ENCODE measurements at regions not wholly inside any gene's neighbourhood (a gene's known extent, or its start where the extent isn't known, plus 50 kb on each side); places are given as distances from the start of the nearest gene placed in this dataset.

DNA sequence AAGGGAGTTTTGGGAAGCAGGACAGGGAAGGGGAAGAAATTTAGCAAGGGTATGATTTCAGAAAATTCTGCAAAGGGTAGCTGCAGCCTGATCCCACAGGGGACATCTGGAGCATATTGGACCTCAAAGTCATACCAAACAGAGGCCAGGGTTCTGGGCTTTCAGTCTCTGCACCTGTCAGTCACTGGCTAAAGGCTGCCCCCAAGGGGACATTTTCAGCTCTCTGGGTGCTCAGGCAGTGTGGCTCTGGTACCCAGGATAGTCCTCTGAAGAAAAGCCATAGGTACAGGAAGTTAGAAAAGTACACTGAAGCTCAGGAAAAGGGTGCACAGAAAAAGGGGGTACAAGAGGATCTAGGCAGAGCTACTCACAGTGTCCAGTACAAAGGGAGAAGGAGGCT is 149.2 kb downstream of the INSIG2 start:
- TF ChIP-seq, protein P1, sequence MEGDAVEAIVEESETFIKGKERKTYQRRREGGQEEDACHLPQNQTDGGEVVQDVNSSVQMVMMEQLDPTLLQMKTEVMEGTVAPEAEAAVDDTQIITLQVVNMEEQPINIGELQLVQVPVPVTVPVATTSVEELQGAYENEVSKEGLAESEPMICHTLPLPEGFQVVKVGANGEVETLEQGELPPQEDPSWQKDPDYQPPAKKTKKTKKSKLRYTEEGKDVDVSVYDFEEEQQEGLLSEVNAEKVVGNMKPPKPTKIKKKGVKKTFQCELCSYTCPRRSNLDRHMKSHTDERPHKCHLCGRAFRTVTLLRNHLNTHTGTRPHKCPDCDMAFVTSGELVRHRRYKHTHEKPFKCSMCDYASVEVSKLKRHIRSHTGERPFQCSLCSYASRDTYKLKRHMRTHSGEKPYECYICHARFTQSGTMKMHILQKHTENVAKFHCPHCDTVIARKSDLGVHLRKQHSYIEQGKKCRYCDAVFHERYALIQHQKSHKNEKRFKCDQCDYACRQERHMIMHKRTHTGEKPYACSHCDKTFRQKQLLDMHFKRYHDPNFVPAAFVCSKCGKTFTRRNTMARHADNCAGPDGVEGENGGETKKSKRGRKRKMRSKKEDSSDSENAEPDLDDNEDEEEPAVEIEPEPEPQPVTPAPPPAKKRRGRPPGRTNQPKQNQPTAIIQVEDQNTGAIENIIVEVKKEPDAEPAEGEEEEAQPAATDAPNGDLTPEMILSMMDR (IDR thresholded peaks at IDR 0.05; ENCODE audit: low read length), result peak; percentile 23; the same call in 1 of the 2 replicates
- TF ChIP-seq EZH2 (IDR thresholded peaks at IDR 0.05; ENCODE audit: borderline replicate concordance, low read length), result no peak
- no peaks in the 10 kb centered on the region for H3K9me3 ChIP-seq (ENCODE audit: low read length)
- H3F3A ChIP-seq (ENCODE audit: insufficient read depth, low read length), result no peaks in the 10 kb centered on the region
- H3K79me2 ChIP-seq (ENCODE audit: insufficient read depth, low read length), result no peaks in the 10 kb centered on the region
- H4K20me1 ChIP-seq (ENCODE audit: insufficient read depth, low read length), result no peaks in the 10 kb centered on the region
- 0 out of 2 replicates have a peak, but pooled peaks cover 7% of the 10 kb centered on the region for H3K27me3 ChIP-seq (ENCODE audit: insufficient read depth, low read length)
- no peak overlapping the region for H3K9ac ChIP-seq (ENCODE audit: low read length)
- no peak overlapping the region for H3K27ac ChIP-seq (ENCODE audit: low read depth, low read length, poor library complexity, severe bottlenecking)
- H3K9me2 ChIP-seq (ENCODE audit: low read depth, low read length), result no peaks in the 10 kb centered on the region
- H3K4me2 ChIP-seq (ENCODE audit: low read length), result no peak overlapping the region
- no peak overlapping the region for H3K4me3 ChIP-seq (ENCODE audit: low read depth, low read length, poor library complexity, severe bottlenecking)
- no peaks in the 10 kb centered on the region for H3K36me3 ChIP-seq (ENCODE audit: insufficient read depth, low read length)
- no peak overlapping the region for H2AFZ ChIP-seq (ENCODE audit: low read length)
- H3K4me1 ChIP-seq (ENCODE audit: insufficient read depth, low read length, severe bottlenecking), result no peaks in the 10 kb centered on the region

- Histone ChIP-seq H3K79me2 (ENCODE audit: insufficient read depth, low read length) (no peaks in the 10 kb centered on the region), H3K27me3 (ENCODE audit: insufficient read depth, low read length) (peaks cover 11% of the 10 kb centered on the region; the same call in 1 of the 2 replicates), H3K4me1 (ENCODE audit: insufficient read depth, low read length, severe bottlenecking) (no peaks in the 10 kb centered on the region), H2AFZ (ENCODE audit: low read length) (no peak overlapping the region), H3F3A (ENCODE audit: insufficient read depth, low read length) (no peaks in the 10 kb centered on the region), H3K9me2 (ENCODE audit: low read depth, low read length) (no peaks in the 10 kb centered on the region), H3K36me3 (ENCODE audit: insufficient read depth, low read length) (no peaks in the 10 kb centered on the region), H4K20me1 (ENCODE audit: insufficient read depth, low read length) (no peaks in the 10 kb centered on the region), H3K9ac (ENCODE audit: low read length) (no peak overlapping the region), H3K4me3 (ENCODE audit: low read depth, low read length, poor library complexity, severe bottlenecking) (no peak overlapping the region), H3K9me3 (ENCODE audit: low read length) (no peaks in the 10 kb centered on the region), H3K27ac (ENCODE audit: low read depth, low read length, poor library complexity, severe bottlenecking) (no peak overlapping the region), H3K4me2 (ENCODE audit: low read length) (no peak overlapping the region)
- TF ChIP-seq EZH2 (IDR thresholded peaks at IDR 0.05; ENCODE audit: borderline replicate concordance, low read length), result no peak
- TF ChIP-seq, protein P1 (IDR thresholded peaks at IDR 0.05; ENCODE audit: low read length), result no peak
Measured at GRCh38 chr2:118232796-118233195, 144.5 kb downstream of the INSIG2 start.

- Histone ChIP-seq H2AFZ (ENCODE audit: low read length) (no peak overlapping the region), H3K36me3 (ENCODE audit: insufficient read depth, low read length) (no peaks in the 10 kb centered on the region), H3K27me3 (ENCODE audit: insufficient read depth, low read length) (peaks cover 9% of the 10 kb centered on the region; the same call in 1 of the 2 replicates), H3K9me2 (ENCODE audit: low read depth, low read length) (no peaks in the 10 kb centered on the region), H3K9ac (ENCODE audit: low read length) (no peak overlapping the region), H3K4me3 (ENCODE audit: low read depth, low read length, poor library complexity, severe bottlenecking) (no peak overlapping the region), H3K79me2 (ENCODE audit: insufficient read depth, low read length) (no peaks in the 10 kb centered on the region), H3K4me1 (ENCODE audit: insufficient read depth, low read length, severe bottlenecking) (no peaks in the 10 kb centered on the region), H3K27ac (ENCODE audit: low read depth, low read length, poor library complexity, severe bottlenecking) (no peak overlapping the region), H3F3A (ENCODE audit: insufficient read depth, low read length) (no peaks in the 10 kb centered on the region), H3K9me3 (ENCODE audit: low read length) (no peaks in the 10 kb centered on the region), H3K4me2 (ENCODE audit: low read length) (no peak overlapping the region), H4K20me1 (ENCODE audit: insufficient read depth, low read length) (no peaks in the 10 kb centered on the region)
- TF ChIP-seq, protein P1 (IDR thresholded peaks at IDR 0.05; ENCODE audit: low read length), result no peak
- TF ChIP-seq EZH2 (IDR thresholded peaks at IDR 0.05; ENCODE audit: borderline replicate concordance, low read length), result no peak
Measured at GRCh38 chr2:118232391-118232790, 144.1 kb downstream of the INSIG2 start.
